Neural cell (in vitro differentiated cells): ENCODE measurements at regions not wholly inside any gene's neighbourhood (a gene's known extent, or its start where the extent isn't known, plus 50 kb on each side); places are given as distances from the start of the nearest gene placed in this dataset.

Source experiments
- CTCF ChIP-seq: fragments of 450-650 bp; IDR thresholded peaks from 2 replicates; pipeline ENCODE4 v1.5.1; 2014; ENCODE audit warnings: antibody characterized with exemption, mild to moderate bottlenecking, moderate library complexity; ENCODE audit not compliant: poor library complexity, severe bottlenecking
- EP300 ChIP-seq: fragments of 450-650 bp; conservative IDR thresholded peaks from 2 replicates; pipeline ENCODE4 v1.6.1; 2014; ENCODE audit warnings: antibody characterized with exemption, mild to moderate bottlenecking, moderate library complexity; ENCODE audit not compliant: poor library complexity, severe bottlenecking
- EZH2 ChIP-seq: fragments of 200-600, 300-800 bp; shearing (Covaris generic), sonication (generic); IDR thresholded peaks from 2 replicates; pipeline ENCODE4 v1.6.1; 2014; ENCODE audit warnings: antibody characterized with exemption, low read length, borderline replicate concordance, mild to moderate bottlenecking; ENCODE audit not compliant: insufficient read depth, poor library complexity, severe bottlenecking
- POLR2AphosphoS5 ChIP-seq: IDR thresholded peaks from 2 replicates; pipeline ENCODE4 v1.6.1; 2012
- SMC3 ChIP-seq: fragments of 450-650 bp; conservative IDR thresholded peaks from 2 replicates; pipeline ENCODE4 v1.6.1; 2014; ENCODE audit warnings: antibody characterized with exemption, mild to moderate bottlenecking, moderate library complexity; ENCODE audit not compliant: poor library complexity
- TAF1 ChIP-seq: IDR thresholded peaks from 2 replicates; pipeline ENCODE4 v1.6.1; 2012; ENCODE audit warnings: low read depth

- TF ChIP-seq CTCF (no peak), EZH2 (no peak), EP300 (no peak), TAF1 (no peak), POLR2AphosphoS5 (no peak), SMC3 (no peak)
Measured at GRCh38 chr6:105902401-105903031, 183.6 kb upstream of the PRDM1 start.
